ENCODE measurements at regions not wholly inside any gene's neighbourhood (a gene's known extent, or its start where the extent isn't known, plus 50 kb on each side); places are given as distances from the start of the nearest gene placed in this dataset.

GRCh38 chr13:77815330-77815729 is 103.3 kb downstream of the EDNRB start:
- no peak overlapping the region for H2BK15ac ChIP-seq (ENCODE audit: low read depth, low read length)
- no peaks in the 10 kb centered on the region for H3K9me3 Mint-ChIP-seq
- no peaks in the 10 kb centered on the region for H3K23me2 ChIP-seq (ENCODE audit: insufficient read length, low read depth, low read length, poor library complexity, severe bottlenecking)
- no peak overlapping the region for H3T11ph ChIP-seq (ENCODE audit: low read length)
- no peaks in the 10 kb centered on the region for H3K27me3 Mint-ChIP-seq (ENCODE audit: low read depth)
- no peaks in the 10 kb centered on the region for H3K27me3 ChIP-seq (ENCODE audit: insufficient read depth, low read length)
- no peak overlapping the region for H2BK12ac ChIP-seq (ENCODE audit: insufficient read length, low read depth, low read length)
- H2BK5ac ChIP-seq (ENCODE audit: insufficient read length, low read length), result no peak overlapping the region
- no peak overlapping the region for H3K56ac ChIP-seq (ENCODE audit: insufficient read length, low read depth, low read length)
- WGBS (ENCODE audit: extremely low coverage, insufficient read length, low lambda C conversion rate), result no CpG with 5 or more reads among the region's 5 CpGs
- no peaks in the 10 kb centered on the region for H3K79me1 ChIP-seq (ENCODE audit: insufficient read depth, low read depth, low read length, poor library complexity, severe bottlenecking)
- H3K4me1 ChIP-seq (ENCODE audit: insufficient read depth, low read length), result no peaks in the 10 kb centered on the region
- no peak overlapping the region for H4K5ac ChIP-seq (ENCODE audit: insufficient read length, low read depth, low read length)
- H3K23ac ChIP-seq (ENCODE audit: insufficient read length, low read depth, low read length), result no peak overlapping the region
- no peak overlapping the region for H2BK120ac ChIP-seq (ENCODE audit: low read depth, low read length, poor library complexity, severe bottlenecking)
- H4K20me1 ChIP-seq (ENCODE audit: control insufficient read depth, insufficient read depth, insufficient read length), result no peaks in the 10 kb centered on the region
- peaks cover 0 to 2% (median 0%) of the 10 kb centered on the region in 3 experiments; a peak in 1 of 7 replicates for H3K36me3 Mint-ChIP-seq (ENCODE audit: insufficient read depth in 1 of 3, low read depth in 3 of 3)
- no peak overlapping the region for H3K9ac ChIP-seq (ENCODE audit: extremely low read depth, insufficient read length, low read length)
- no peak overlapping the region for H3K27ac ChIP-seq (ENCODE audit: insufficient read length, low read depth, low read length)
- no peak overlapping the region for H4K8ac ChIP-seq (replicated peaks; ENCODE audit: insufficient read length, low read depth, low read length)
- no peak overlapping the region for H3K14ac ChIP-seq (ENCODE audit: insufficient read depth, low read length)
- H4K91ac ChIP-seq (ENCODE audit: insufficient read length, low read depth, low read length), result no peak overlapping the region
- H3K4me3 Mint-ChIP-seq, result no peak overlapping the region
- no peak overlapping the region for H3K18ac ChIP-seq (ENCODE audit: insufficient read length, low read depth, low read length)
- no peaks in the 10 kb centered on the region for H3K79me2 ChIP-seq (ENCODE audit: insufficient read depth, low read length)
- DNase-seq, result no peak
- no peaks in the 10 kb centered on the region for H3K4me1 Mint-ChIP-seq
- no peak overlapping the region for H2BK20ac ChIP-seq (ENCODE audit: low read depth, low read length, poor library complexity, severe bottlenecking)
- H3K9me3 ChIP-seq (ENCODE audit: control insufficient read depth, low read depth, low read length), result no peaks in the 10 kb centered on the region
- H3K27ac Mint-ChIP-seq, result no peak overlapping the region
- H2AFZ ChIP-seq (ENCODE audit: low read length), result no peak overlapping the region
- H3K4ac ChIP-seq (ENCODE audit: low read depth, low read length), result no peak overlapping the region
- no peak for TF ChIP-seq CTCF (conservative IDR thresholded peaks at IDR 0.05)
- no peak overlapping the region for H2AK5ac ChIP-seq (ENCODE audit: insufficient read length, low read length)
- no peak overlapping the region for H3K4me2 ChIP-seq (ENCODE audit: insufficient read depth, insufficient read length, low read length)

Data from H9 (cell line).